Keratinocyte (primary cell): ENCODE measurements at regions not wholly inside any gene's neighbourhood (a gene's known extent, or its start where the extent isn't known, plus 50 kb on each side); places are given as distances from the start of the nearest gene placed in this dataset.

Experiments
- DNase-seq: peaks from one replicate; pipeline ENCODE4 v3.0.0-alpha.2; 2011; ENCODE audit warnings: low read depth, missing footprints, low spot score
- FAIRE-seq: peaks from 2 replicates; lab custom pipeline; 2011; peaks lifted over from hg19 to GRCh38; lab: Jason Lieb, UNC
- H2AFZ ChIP-seq: 2 replicates; pipeline ENCODE4 v1.6.0; 2012; ENCODE audit warnings: low read length, control low read depth, inconsistent platforms; ENCODE audit not compliant: control insufficient read depth
- H3K27ac ChIP-seq: 2 replicates; pipeline ENCODE4 v1.5.1; 2011; ENCODE audit warnings: low read length; ENCODE audit not compliant: control insufficient read depth, insufficient read depth
- H3K27me3 ChIP-seq: 3 replicates; pipeline ENCODE4 v1.6.0; 2011; ENCODE audit warnings: low read length; ENCODE audit not compliant: control insufficient read depth, insufficient read depth; ENCODE audit errors: extremely low read depth
- H3K36me3 ChIP-seq, 2 experiments: 2 replicates in 1 of 2; 3 replicates in 1 of 2; pipeline ENCODE4 v1.5.1; 2011; ENCODE audit warnings: low read length in 2 of 2, mild to moderate bottlenecking in 1 of 2; ENCODE audit not compliant: control insufficient read depth in 2 of 2, insufficient read depth in 2 of 2; ENCODE audit errors: extremely low read depth in 1 of 2
- H3K4me1 ChIP-seq: 3 replicates; pipeline ENCODE4 v1.5.1; 2011; ENCODE audit warnings: low read length; ENCODE audit not compliant: control insufficient read depth, insufficient read depth; ENCODE audit errors: extremely low read depth
- H3K4me2 ChIP-seq: 3 replicates; pipeline ENCODE4 v1.6.0; 2011; ENCODE audit warnings: low read depth, low read length; ENCODE audit not compliant: control insufficient read depth, insufficient read depth; ENCODE audit errors: extremely low read depth
- H3K4me3 ChIP-seq, 3 experiments: fragments of 200-600 bp in 1 of 3; sonication (generic) in 1 of 3; 2 replicates in 2 of 3; 3 replicates in 1 of 3; pipeline ENCODE4 v1.5.1; 2011 to 2016; ENCODE audit warnings: low read length in 3 of 3, mild to moderate bottlenecking in 3 of 3, control low read depth in 2 of 3, inconsistent platforms in 1 of 3, low read depth in 1 of 3, mixed read lengths in 1 of 3, mixed run types in 1 of 3, moderate library complexity in 1 of 3; ENCODE audit not compliant: control insufficient read depth in 2 of 3, insufficient read depth in 2 of 3; ENCODE audit errors: extremely low read depth in 1 of 3
- H3K79me2 ChIP-seq: 2 replicates; pipeline ENCODE4 v1.6.0; 2012; ENCODE audit warnings: low read length; ENCODE audit not compliant: control insufficient read depth, insufficient read depth
- H3K9ac ChIP-seq: 3 replicates; pipeline ENCODE4 v1.6.0; 2011; ENCODE audit warnings: low read length; ENCODE audit not compliant: control insufficient read depth, insufficient read depth; ENCODE audit errors: extremely low read depth
- H3K9me1 ChIP-seq: 3 replicates; pipeline ENCODE4 v1.6.0; 2011; ENCODE audit warnings: low read length; ENCODE audit not compliant: control insufficient read depth, insufficient read depth; ENCODE audit errors: extremely low read depth
- H3K9me3 ChIP-seq: 2 replicates; pipeline ENCODE4 v1.5.1; 2012; ENCODE audit warnings: low read depth, low read length; ENCODE audit not compliant: control insufficient read depth
- H4K20me1 ChIP-seq: 3 replicates; pipeline ENCODE4 v1.6.0; 2011; ENCODE audit warnings: low read length; ENCODE audit not compliant: control insufficient read depth, insufficient read depth; ENCODE audit errors: extremely low read depth
- CTCF ChIP-seq, 3 experiments: IDR thresholded peaks in 1 of 3; conservative IDR thresholded peaks in 1 of 3; optimal IDR thresholded peaks in 1 of 3; 2 replicates in 2 of 3; 3 replicates in 1 of 3; pipeline versions ENCODE3 to v1.5.1; 2011; ENCODE audit warnings: low read length in 3 of 3, mild to moderate bottlenecking in 3 of 3, moderate library complexity in 2 of 3, control low read depth in 1 of 3, inconsistent platforms in 1 of 3; ENCODE audit not compliant: insufficient read depth in 2 of 3; ENCODE audit errors: extremely low read depth in 1 of 3
- EZH2 ChIP-seq: IDR thresholded peaks from one replicate; pipeline ENCODE4 v1.6.1; 2012; ENCODE audit warnings: inconsistent platforms, mild to moderate bottlenecking, low read length, moderate library complexity
- dilution Hi-C: fragments of 300-500 bp; cut with MboI; formaldehyde crosslinking; loops from one replicate; pipeline ENCODE4 v1.7.0; 2020; ENCODE audit warnings: low sequenced_read_pairs; ENCODE audit not compliant: extremely low pct_ligation_motif_present

DNA sequence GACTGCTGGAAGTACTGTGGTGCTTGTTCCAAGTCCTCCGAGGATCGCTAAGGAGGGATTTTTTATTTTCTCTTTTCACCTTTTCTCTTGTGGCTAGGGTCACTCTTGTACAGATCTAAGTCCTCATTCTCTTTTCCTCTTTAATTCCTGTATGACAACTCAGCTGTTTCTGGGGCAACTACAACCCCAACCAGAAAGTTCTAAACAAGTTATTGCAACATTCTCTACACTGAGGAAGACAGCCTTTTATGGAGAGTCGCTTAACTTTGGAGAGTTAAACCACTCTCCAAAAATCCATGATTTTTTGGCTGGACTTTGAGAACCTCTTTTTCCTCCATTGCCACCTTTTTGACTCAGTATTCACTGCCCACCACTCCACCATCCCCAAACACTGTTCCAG lies 74.0 kb upstream of the SESTD1 start:
- Histone ChIP-seq H3K79me2 (no peaks in the 10 kb centered on the region), H3K4me1 (peaks cover 4% of the 10 kb centered on the region), H4K20me1 (no peaks in the 10 kb centered on the region), H3K27me3 (no peaks in the 10 kb centered on the region), H3K36me3 (no peaks in the 10 kb centered on the region), H3K9me1 (no peaks in the 10 kb centered on the region), H2AFZ (no peak overlapping the region), H3K4me2 (no peak overlapping the region), H3K27ac (no peak overlapping the region), H3K9me3 (no peaks in the 10 kb centered on the region), H3K4me3 (no peak overlapping the region), H3K9ac (no peak overlapping the region)
- TF ChIP-seq CTCF (optimal IDR thresholded peaks at IDR 0.05 in 1 of 3, IDR thresholded peaks at IDR 0.05 in 1 of 3, conservative IDR thresholded peaks at IDR 0.05 in 1 of 3; ENCODE audit: extremely low read depth in 1 of 3, insufficient read depth in 2 of 3, low read length in 3 of 3) (no peak), EZH2 (no peak)
- dilution Hi-C loops, result no loop called here
- no peak for FAIRE-seq
- DNase-seq, result no peak

DNA sequence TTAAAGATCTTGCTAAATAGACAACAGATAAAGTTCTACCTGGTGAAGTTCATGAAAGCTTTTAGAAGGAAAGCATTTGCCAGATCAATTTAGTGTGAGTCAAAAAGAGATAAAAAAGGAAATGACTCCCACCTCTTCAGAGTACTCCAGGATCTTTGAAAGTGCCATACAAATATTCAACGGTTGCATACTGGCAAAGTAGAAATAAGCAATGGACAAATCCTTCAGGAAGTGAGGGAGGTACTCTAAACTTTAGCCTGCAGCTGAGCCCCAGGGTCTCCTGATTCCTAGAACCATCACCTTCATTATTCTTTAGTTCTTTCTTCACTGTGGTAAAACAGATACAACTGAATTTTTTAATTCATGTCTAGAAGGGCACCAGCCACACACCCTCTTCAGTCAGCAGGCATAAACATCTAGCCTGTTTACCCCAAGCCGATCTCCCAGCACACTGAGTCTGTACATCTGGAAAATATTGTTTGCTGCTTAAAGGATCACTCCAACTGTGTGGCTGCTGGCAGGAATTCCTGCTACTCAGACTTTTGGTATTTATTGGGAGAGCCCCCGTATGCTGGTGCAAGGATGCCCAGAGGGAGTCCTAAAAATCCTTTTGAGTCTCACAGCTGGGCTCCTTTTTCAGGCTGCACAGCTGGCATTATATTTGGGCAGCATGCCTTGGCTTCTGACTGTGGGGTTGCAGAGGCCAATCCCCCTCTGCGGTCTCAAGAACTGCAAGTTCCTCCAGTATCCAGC lies 72.3 kb upstream of the SESTD1 start:
- TF ChIP-seq CTCF (optimal IDR thresholded peaks at IDR 0.05 in 1 of 3, IDR thresholded peaks at IDR 0.05 in 1 of 3, conservative IDR thresholded peaks at IDR 0.05 in 1 of 3; ENCODE audit: extremely low read depth in 1 of 3, insufficient read depth in 2 of 3, low read length in 3 of 3), result no peak
- no peak for TF ChIP-seq EZH2
- Histone ChIP-seq H3K4me2 (no peak overlapping the region), H3K4me3 (no peak overlapping the region), H3K9me3 (no peaks in the 10 kb centered on the region), H3K36me3 (no peaks in the 10 kb centered on the region), H2AFZ (no peak overlapping the region), H3K4me1 (peaks cover 4% of the 10 kb centered on the region), H3K9ac (no peak overlapping the region), H3K9me1 (no peaks in the 10 kb centered on the region), H3K27me3 (no peaks in the 10 kb centered on the region), H3K79me2 (no peaks in the 10 kb centered on the region), H3K27ac (no peak overlapping the region), H4K20me1 (no peaks in the 10 kb centered on the region)
- DNase-seq (no peak), FAIRE-seq (no peak)
- dilution Hi-C loops, result no loop called here
